LNCaP clone FGC (cell line): ENCODE measurements at regions not wholly inside any gene's neighbourhood (a gene's known extent, or its start where the extent isn't known, plus 50 kb on each side); places are given as distances from the start of the nearest gene placed in this dataset.
A peak's percentile ranks its signal among the peaks of the same experiment; 100 is the strongest.

Experiments
- DNase-seq: peaks from one replicate; pipeline ENCODE4 v3.0.0-alpha.2; 2011; ENCODE audit warnings: low read depth
- H3K4me3 ChIP-seq: 2 replicates; pipeline ENCODE4 v1.5.1; 2011; ENCODE audit warnings: mild to moderate bottlenecking, low read depth, low read length, control low read depth
- CTCF ChIP-seq: IDR thresholded peaks from 2 replicates; pipeline ENCODE4 v1.5.1; 2012; ENCODE audit warnings: mild to moderate bottlenecking; ENCODE audit not compliant: control insufficient read depth, insufficient read depth; ENCODE audit errors: extremely low read depth

GRCh38 chr6:134373993-134374392 lies 56.1 kb upstream of the SGK1 start:
- H3K4me3 ChIP-seq = no peak overlapping the region
- TF ChIP-seq CTCF = no peak
- DNase-seq = no peak

DNA sequence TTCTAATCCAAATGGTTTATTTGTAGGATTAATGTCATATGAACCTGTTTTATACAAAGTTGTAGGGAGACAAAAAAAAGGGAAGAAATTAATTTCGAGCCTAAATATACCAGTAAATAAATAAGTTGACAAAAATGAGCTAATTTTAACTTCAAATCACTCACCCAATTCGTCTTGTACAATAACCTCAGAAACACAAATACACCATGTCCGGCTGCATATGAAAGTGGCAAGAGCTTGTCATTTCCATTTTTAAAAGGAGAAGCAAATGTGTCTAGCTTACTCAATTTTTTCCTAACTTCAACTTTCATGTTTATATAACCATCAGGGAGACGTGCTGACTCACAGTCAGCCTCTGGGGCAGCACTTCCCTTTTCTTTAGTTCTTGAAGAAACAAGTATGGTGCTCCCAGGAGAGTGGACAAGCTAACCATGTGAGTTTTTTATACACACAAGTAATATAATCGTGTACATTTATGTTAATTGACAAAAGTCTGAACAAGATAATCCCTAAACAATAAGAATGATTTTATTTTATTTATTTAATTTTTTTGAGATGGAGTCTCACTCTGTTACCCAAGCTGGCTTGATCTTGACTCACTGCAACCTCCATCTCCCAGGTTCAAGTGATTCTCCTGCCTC lies 55.5 kb upstream of the SGK1 start:
- no peak for DNase-seq
- no peak for TF ChIP-seq CTCF
- no peak overlapping the region for H3K4me3 ChIP-seq

DNA sequence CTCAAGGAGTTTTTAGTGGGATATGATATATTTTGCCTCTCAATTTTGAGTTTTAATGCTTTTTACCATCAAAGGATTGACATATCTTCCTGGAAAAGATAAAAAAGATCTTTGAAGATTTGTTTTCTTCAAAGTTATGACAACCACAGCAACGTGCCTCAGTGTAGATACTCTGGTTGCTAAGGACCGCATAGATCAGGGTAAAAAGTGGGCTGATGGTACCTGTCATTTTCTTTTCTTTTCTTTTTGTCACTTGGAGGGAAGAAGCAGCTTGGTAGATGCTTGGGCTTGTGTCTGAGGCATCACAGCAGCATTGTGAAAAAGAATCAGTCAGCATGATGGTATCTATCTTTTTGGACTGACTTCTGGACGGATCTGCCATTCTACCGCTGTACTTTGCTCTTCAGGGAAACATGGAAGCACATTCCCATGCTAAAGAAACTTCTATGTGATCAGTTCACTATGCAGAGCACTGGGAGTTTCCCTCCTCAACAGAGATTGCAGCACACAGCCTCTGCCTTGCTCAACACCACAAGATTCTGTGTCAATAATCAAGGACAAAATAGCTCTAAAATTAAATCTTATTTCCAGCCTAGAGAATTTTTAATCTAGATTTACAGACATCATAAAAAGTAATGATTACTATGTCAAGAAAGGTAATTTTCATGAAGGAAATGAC lies 54.8 kb upstream of the SGK1 start:
- H3K4me3 ChIP-seq = no peak overlapping the region
- TF ChIP-seq CTCF = no peak
- peak; percentile 27 for DNase-seq

- TF ChIP-seq CTCF = no peak
- no peak overlapping the region for H3K4me3 ChIP-seq
- DNase-seq = no peak
These were observed 50.8 kb upstream of the SGK1 start for GRCh38 chr6:134368670-134369069.
